ENCODE measurements at regions not wholly inside any gene's neighbourhood (a gene's known extent, or its start where the extent isn't known, plus 50 kb on each side); places are given as distances from the start of the nearest gene placed in this dataset.

DNA sequence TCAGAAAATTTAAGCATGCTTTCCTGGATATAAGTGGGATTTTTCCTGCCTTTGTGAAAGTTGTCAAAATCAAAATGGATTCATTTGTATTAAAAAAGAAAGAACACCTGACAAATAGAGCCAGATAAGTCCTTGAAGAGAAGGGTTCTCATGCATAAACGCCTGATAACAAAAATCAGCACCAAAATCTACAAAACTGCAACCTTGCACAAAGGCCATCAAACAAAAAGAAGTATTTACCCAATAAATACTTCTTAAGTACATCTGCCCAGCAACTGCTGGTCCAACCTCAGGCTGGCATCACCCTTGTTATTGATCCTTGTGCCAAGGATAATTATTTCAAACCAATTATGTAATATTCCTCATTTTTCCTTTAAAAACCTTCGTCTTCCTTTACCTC lies 315.9 kb downstream of the GPD2 start:
- no peak for TF ChIP-seq CTCF (IDR thresholded peaks at IDR 0.05)
- no peak for TF ChIP-seq ZFX (IDR thresholded peaks at IDR 0.05; ENCODE audit: borderline replicate concordance)

All from 22Rv1 (cell line).